ENCODE measurements at regions not wholly inside any gene's neighbourhood (a gene's known extent, or its start where the extent isn't known, plus 50 kb on each side); places are given as distances from the start of the nearest gene placed in this dataset.
"Not testable (repeated sequence)": the region's sequence is repeated elsewhere in the genome, so short reads cannot be mapped to it uniquely, and the experiment has no call there.

- 77 to 100% methylated on average over 3 to 4 of the region's 4 CpGs for WGBS, 2 donors
- TF ChIP-seq, protein P1, sequence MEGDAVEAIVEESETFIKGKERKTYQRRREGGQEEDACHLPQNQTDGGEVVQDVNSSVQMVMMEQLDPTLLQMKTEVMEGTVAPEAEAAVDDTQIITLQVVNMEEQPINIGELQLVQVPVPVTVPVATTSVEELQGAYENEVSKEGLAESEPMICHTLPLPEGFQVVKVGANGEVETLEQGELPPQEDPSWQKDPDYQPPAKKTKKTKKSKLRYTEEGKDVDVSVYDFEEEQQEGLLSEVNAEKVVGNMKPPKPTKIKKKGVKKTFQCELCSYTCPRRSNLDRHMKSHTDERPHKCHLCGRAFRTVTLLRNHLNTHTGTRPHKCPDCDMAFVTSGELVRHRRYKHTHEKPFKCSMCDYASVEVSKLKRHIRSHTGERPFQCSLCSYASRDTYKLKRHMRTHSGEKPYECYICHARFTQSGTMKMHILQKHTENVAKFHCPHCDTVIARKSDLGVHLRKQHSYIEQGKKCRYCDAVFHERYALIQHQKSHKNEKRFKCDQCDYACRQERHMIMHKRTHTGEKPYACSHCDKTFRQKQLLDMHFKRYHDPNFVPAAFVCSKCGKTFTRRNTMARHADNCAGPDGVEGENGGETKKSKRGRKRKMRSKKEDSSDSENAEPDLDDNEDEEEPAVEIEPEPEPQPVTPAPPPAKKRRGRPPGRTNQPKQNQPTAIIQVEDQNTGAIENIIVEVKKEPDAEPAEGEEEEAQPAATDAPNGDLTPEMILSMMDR (IDR thresholded peaks at IDR 0.05), result no peak
- TF ChIP-seq POLR2A (IDR thresholded peaks at IDR 0.05), result no peak
- intact Hi-C loops (cut with DNase I; ENCODE audit: low total_unique reads), result no loop called here
Observed at GRCh38 chrX:4560192-4560591, 846.7 kb upstream of the PRKX start.

GRCh38 chrX:4550018-4550417, 836.6 kb upstream of the PRKX start:
- DNase-seq (ENCODE audit: low spot score in 2 of 2), result no peak
- WGBS, 2 donors, result 54 to 75% methylated on average over 3 of the region's 3 CpGs
- intact Hi-C loops (cut with DNase I; ENCODE audit: low total_unique reads), result no loop called here
- no peak for TF ChIP-seq POLR2A (IDR thresholded peaks at IDR 0.05)
- TF ChIP-seq, protein P1 (IDR thresholded peaks at IDR 0.05), result no peak
- H3K4me3 ChIP-seq (ENCODE audit: low read depth, poor library complexity, severe bottlenecking), result no peak overlapping the region

More at GRCh38 chrX:4560192-4560591, 846.7 kb upstream of the PRKX start:
- no peak overlapping the region for H3K4me3 ChIP-seq (ENCODE audit: low read depth, poor library complexity, severe bottlenecking)
- DNase-seq (ENCODE audit: low spot score in 2 of 2), result no peak

DNA sequence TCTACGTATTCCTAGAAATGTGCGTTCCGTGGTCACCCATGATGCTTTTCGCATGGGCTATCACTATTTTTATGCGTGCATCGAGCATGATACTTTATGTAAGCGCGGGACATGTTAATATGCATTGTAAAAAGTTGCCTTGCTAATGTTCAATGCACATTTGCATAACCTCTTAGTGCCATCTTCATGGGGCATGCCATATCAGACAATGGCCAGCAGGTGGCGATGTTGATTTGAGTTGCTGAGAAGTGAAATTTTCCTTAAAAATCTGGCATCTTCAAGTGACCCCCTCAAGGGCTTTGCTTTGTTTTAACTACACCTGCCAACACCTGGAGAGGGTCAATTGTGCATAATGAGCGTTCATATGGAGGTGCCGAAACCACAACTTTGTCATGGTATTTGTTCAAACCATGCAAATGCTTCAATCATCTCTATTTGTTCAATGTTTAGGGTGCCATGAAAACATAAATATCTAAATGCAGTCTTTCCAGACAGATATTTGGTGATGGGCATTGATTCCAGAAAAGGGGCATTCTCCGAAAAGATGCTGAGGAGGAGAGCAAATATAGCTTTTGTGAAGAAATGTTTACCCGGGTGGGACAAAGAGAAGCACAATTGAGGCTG, 833.9 kb upstream of the PRKX start:
- TF ChIP-seq POLR2A (IDR thresholded peaks at IDR 0.05), result no peak
- TF ChIP-seq, protein P1 (IDR thresholded peaks at IDR 0.05), result no peak
- H3K4me3 ChIP-seq (ENCODE audit: low read depth, poor library complexity, severe bottlenecking), result no peak overlapping the region
- 42 to 53% methylated on average over 13 of the region's 13 CpGs for WGBS, 2 donors
- intact Hi-C loops (cut with DNase I; ENCODE audit: low total_unique reads), result no loop called here
- no peak for DNase-seq (ENCODE audit: low spot score in 2 of 2)

GRCh38 chrX:4546178-4546577, 832.7 kb upstream of the PRKX start:
- WGBS, 2 donors, result 69 to 72% methylated on average over 5 of the region's 5 CpGs
- intact Hi-C loops (cut with DNase I; ENCODE audit: low total_unique reads); H3K4me3 ChIP-seq (ENCODE audit: low read depth, poor library complexity, severe bottlenecking); DNase-seq (ENCODE audit: low spot score in 2 of 2): not testable (repeated sequence)

DNA sequence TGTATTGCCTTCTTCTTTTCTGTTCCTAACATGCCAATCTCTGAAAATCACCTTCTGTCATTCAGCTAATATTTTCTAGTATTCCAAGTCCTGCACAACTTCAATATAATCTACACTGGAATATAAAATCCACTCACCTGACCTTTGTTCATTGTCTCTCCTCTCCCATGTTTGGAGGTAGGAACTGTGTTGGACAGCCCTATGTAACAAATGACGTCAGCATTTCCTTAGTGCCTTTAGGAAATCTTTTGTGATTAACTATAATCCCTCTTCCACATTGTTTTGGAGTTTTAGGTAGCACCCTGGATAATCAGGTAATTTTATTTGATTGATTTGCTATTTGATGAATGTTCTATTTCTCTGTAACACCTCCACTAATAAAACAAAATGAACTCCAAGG, 814.8 kb upstream of the PRKX start:
- no peak overlapping the region for H3K4me3 ChIP-seq (ENCODE audit: low read depth, poor library complexity, severe bottlenecking)
- WGBS, 2 donors, result 61 to 80% methylated on average over 1 of the region's 1 CpG
- TF ChIP-seq, protein P1 (IDR thresholded peaks at IDR 0.05), result no peak
- no peak for TF ChIP-seq POLR2A (IDR thresholded peaks at IDR 0.05)
- no peak for DNase-seq (ENCODE audit: low spot score in 2 of 2)
- intact Hi-C loops (cut with DNase I; ENCODE audit: low total_unique reads), result no loop called here

DNA sequence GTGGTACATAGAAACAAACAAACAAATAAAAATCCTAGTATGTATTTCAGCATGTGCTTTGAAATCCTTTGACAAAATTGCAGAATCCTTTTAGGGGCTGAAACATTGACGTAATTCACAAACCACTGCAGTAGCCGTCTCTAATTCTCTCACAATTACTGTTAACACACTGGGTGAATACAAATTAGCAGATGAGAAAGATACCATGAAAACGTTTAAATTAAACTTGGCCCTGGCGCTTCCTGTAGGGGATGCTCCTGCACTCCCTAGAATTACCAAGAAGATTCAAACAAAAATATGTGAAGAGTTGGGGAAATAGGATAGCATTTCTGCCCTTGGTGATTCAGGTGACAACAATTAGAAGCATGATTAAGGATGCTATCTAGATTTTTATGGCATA, 772.5 kb upstream of the PRKX start:
- H3K4me3 ChIP-seq (ENCODE audit: low read depth, poor library complexity, severe bottlenecking), result no peak overlapping the region
- no peak for DNase-seq (ENCODE audit: low spot score in 2 of 2)
- TF ChIP-seq, protein P1 (IDR thresholded peaks at IDR 0.05), result no peak
- no peak for TF ChIP-seq POLR2A (IDR thresholded peaks at IDR 0.05)
- intact Hi-C loops (cut with DNase I; ENCODE audit: low total_unique reads), result no loop called here
- WGBS, 2 donors, result 56 to 63% methylated on average over 4 of the region's 4 CpGs

All from lower leg skin (tissue), 4 donors.